ENCODE measurements at regions not wholly inside any gene's neighbourhood (a gene's known extent, or its start where the extent isn't known, plus 50 kb on each side); places are given as distances from the start of the nearest gene placed in this dataset.

DNA sequence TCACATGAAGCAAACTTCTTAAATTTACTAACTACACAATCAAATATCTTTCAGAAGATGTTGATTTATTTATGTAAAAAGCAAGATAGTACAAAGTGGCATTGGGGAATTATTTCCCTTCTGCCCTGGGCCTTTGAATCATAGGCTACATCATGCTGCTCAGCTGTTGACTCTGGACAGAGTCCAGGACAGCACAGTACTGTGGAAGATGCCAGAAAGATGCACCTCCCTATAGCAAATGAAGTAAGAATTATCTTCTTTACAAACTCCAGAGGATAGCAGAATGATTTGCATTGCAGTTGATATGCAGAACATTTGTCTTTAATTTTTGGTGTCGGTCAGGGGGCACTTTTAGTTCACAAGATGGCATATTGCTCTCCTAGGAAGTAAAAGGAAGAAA lies 1354.5 kb upstream of the ZEB2 start:
- no peak overlapping the region for H3K27ac ChIP-seq
- POLR2A ChIA-PET (ENCODE audit: low non-redundant PET), result no interaction called here
- DNase-seq (ENCODE audit: low spot score), result peak; percentile 4
- CTCF ChIA-PET, result no interaction called here
- TF ChIP-seq, protein P1, sequence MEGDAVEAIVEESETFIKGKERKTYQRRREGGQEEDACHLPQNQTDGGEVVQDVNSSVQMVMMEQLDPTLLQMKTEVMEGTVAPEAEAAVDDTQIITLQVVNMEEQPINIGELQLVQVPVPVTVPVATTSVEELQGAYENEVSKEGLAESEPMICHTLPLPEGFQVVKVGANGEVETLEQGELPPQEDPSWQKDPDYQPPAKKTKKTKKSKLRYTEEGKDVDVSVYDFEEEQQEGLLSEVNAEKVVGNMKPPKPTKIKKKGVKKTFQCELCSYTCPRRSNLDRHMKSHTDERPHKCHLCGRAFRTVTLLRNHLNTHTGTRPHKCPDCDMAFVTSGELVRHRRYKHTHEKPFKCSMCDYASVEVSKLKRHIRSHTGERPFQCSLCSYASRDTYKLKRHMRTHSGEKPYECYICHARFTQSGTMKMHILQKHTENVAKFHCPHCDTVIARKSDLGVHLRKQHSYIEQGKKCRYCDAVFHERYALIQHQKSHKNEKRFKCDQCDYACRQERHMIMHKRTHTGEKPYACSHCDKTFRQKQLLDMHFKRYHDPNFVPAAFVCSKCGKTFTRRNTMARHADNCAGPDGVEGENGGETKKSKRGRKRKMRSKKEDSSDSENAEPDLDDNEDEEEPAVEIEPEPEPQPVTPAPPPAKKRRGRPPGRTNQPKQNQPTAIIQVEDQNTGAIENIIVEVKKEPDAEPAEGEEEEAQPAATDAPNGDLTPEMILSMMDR (conservative IDR thresholded peaks at IDR 0.05; ENCODE audit: low read depth), result no peak

DNA sequence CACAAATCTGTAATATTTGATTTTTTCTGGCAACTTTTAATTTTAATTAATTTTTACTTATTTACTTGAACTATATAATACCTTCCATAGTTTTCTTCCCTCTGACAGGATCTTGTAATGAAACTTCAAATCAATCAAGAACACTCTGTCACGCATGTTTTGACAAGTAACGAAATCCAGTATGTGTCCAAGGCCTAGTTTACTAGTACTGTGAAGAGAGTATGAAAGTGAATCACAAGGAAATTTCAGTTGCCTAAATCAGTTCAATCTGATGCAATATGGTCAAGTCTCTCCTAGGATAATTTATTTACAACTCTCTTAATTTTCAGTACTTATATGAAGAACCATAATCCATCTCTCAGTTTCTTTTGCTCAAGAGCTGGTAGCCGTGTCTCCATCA lies 1344.6 kb upstream of the ZEB2 start:
- DNase-seq (ENCODE audit: low spot score), result no peak
- TF ChIP-seq, protein P1 (conservative IDR thresholded peaks at IDR 0.05; ENCODE audit: low read depth), result no peak
- no peak overlapping the region for H3K27ac ChIP-seq
- ChIA-PET POLR2A (ENCODE audit: low non-redundant PET) (no interaction called here), CTCF (interaction anchor here (0.5 kb wide), 1 partner anchor 365 kb away, joined by 3 read pairs; no protein-coding TSS in a partner anchor)

DNA sequence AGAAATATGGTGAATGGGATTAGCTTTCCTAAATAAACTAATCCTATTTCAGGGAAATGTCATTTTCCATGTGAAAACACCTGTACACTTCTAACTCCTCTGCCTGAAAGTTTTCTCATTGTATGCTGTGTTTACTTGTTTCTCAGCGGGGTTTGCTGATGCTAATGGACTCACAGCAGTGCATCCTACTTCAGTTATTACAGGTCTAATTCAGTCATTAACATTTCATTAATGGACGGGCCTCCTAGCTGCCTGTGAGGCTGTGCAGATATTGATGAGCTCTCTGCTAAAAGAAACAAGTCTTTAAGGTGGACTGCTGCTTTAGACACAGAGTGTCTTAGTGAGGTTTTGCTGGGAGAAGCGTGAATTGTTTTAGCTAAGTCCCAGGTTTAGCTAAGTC lies 1342.0 kb upstream of the ZEB2 start:
- DNase-seq (ENCODE audit: low spot score), result no peak
- H3K27ac ChIP-seq, result no peak overlapping the region
- TF ChIP-seq, protein P1 (conservative IDR thresholded peaks at IDR 0.05; ENCODE audit: low read depth), result no peak
- ChIA-PET POLR2A (ENCODE audit: low non-redundant PET) (no interaction called here), CTCF (interaction anchor here (0.6 kb wide), 1 partner anchor 25 kb away, joined by 3 read pairs; no protein-coding TSS in a partner anchor)

DNA sequence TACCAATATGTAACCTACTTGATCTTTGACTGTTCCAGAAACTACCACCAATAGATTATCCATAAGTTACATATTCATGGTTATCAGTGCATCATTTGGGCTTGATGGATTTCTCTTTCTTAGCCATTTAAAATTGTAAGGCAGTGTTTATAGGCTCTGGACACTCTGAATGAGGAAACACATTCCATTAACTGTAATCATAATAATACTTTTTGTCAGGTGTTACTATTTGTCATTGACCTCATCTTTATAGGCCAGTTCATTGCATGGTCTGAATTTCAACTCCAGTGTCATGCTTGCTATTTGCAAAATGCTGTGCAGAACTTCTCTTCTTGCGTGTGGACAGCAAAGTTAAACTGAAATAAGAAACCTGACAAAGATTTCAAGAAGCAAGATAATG lies 1340.2 kb upstream of the ZEB2 start:
- POLR2A ChIA-PET (ENCODE audit: low non-redundant PET), result no interaction called here
- CTCF ChIA-PET, result no interaction called here

DNA sequence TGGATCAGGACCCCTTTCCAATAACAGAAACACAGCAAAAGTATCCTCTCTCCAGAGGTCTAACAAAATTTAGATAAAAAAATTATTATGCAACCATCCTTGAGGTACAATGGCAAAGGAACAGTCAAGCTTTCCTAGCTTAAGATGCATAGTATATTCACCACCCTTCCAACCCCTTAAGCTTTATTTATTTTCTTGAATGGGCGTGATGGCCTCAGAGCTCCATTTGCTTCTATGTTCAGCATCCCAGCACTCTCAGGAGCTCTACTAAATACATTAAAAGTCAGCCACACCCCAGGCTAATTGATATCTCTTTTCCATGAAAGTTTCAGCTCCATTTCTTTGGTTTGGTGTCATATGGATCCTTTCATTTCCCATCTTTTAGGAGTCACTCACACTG lies 1335.2 kb upstream of the ZEB2 start:
- no peak overlapping the region for H3K27ac ChIP-seq
- DNase-seq (ENCODE audit: low spot score), result no peak
- TF ChIP-seq, protein P1 (conservative IDR thresholded peaks at IDR 0.05; ENCODE audit: low read depth), result no peak
- CTCF ChIA-PET, result no interaction called here
- POLR2A ChIA-PET (ENCODE audit: low non-redundant PET), result no interaction called here

More for the DNA sequence above, 1340.2 kb upstream of the ZEB2 start:
- TF ChIP-seq, protein P1 (conservative IDR thresholded peaks at IDR 0.05; ENCODE audit: low read depth), result no peak
- H3K27ac ChIP-seq, result no peak overlapping the region
- DNase-seq (ENCODE audit: low spot score), result no peak

DNA sequence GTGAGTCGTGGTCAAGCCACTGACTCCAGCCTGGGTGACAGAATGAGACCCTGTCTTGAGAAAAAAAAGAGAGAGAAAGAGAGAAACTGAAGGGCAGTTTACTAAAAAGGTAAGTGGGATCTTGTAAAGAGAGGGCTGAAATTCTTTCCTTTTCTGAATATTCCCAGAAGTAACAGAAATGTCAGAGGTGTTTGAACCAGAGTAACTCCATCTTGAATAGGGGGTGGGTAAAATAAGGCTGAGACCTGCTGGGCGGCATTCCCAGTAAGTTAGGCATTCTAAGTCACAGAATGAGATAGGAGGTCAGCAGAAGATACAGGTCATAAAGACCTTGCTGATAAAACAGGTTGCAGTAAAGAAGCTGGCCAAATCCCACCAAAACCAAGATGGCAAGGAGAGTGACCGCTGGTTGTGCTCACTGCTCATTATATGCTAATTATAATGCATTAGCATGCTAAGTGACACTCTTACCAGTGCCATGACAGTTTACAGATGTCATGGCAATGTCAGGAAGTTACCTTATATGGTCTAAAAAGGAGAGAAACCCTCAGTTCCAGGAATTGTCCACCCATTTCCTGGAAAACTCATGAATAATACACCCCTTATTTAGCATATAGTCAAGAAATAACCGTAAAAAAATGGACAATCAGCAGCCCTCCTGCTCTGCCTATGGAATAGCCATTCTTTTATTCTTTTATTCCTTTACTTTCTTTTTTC lies 1334.3 kb upstream of the ZEB2 start:
- CTCF ChIA-PET, result no interaction called here
- POLR2A ChIA-PET (ENCODE audit: low non-redundant PET), result no interaction called here
- no peak for DNase-seq (ENCODE audit: low spot score)
- H3K27ac ChIP-seq, result no peak overlapping the region
- TF ChIP-seq, protein P1 (conservative IDR thresholded peaks at IDR 0.05; ENCODE audit: low read depth), result no peak
